HG03139 (cell line): ENCODE measurements at regions not wholly inside any gene's neighbourhood (a gene's known extent, or its start where the extent isn't known, plus 50 kb on each side); places are given as distances from the start of the nearest gene placed in this dataset.
"Not testable (repeated sequence)": the region's sequence is repeated elsewhere in the genome, so short reads cannot be mapped to it uniquely, and the experiment has no call there.

Experiments used
- ATAC-seq: cut with Tn5 transposase; IDR thresholded peaks from one replicate; pipeline ENCODE4 v1.9.1; 2021; ENCODE audit not compliant: unreplicated experiment

DNA sequence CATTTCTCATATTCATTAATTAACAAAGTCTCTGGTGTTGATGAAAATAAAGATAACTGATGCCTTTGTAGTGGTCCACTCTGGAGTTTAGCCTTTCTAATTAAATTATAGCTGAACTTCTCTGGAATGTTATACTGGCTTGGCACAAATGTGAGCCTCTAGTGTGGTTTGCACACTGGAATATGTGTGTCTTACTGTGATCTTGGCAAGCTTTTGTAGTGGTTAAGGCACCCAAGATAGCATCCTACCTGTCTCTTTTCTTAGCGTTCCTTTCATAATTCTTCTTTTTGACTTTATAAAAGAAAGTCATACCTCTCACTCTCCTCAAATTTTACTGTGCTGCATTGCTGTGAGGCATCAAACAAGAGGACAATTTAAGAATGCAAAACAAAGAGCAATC is 107.4 kb downstream of the UTRN start:
- ATAC-seq = no peak

DNA sequence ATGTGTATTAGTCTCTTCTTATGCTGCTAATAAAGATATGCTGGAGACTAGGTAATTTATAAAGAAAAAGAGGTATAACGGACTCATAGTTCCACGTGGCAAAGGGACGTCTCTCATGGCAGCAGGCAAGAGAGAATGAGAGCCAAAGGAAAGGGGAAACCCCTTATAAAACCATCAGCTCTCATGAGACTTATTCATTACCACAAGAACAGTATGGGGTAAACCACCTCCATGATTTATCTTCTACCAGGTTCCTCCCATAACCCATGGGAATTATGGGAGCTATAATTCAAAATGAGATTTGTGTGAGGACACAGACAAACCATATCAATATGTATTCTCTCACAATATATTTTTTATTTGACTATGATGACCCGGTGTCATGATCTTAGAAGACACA is 109.1 kb downstream of the UTRN start:
- no peak for ATAC-seq

DNA sequence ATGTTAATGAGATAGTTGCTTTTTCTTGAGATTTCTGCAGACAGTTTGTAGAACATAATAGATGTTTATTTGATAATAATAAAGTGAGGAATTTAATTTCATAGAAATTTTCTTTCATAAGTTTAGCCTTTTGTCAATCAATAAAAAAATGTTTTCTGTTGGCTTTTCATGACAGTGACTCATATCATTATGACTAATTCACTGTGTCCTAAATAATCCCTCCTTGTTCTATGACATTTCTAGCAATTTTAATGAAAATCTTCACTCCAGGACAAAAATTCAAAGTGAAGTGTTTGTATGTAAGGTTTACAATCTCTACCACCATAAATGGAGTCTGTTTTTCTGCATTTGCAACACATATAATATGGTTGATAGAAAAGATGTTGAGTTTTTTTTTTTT is 109.9 kb downstream of the UTRN start:
- no peak for ATAC-seq

DNA sequence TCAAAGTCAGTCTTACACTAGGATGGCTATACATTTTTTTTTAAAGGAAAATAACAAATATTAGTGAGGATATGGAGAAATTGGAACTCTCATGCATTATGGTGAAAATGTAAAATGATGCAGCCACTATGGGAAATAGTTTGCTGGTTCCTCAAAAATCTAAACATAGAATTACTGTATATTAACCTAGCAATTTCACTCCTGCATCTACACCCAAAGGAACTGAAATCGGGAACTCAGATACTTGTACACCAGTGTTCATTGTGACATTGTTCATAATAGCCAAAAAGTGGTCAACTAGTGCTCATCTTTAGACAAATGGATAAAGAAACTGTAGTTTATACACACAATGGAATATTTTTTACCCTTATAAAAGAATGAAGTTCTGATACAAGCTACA is 110.7 kb downstream of the UTRN start:
- no peak for ATAC-seq

DNA sequence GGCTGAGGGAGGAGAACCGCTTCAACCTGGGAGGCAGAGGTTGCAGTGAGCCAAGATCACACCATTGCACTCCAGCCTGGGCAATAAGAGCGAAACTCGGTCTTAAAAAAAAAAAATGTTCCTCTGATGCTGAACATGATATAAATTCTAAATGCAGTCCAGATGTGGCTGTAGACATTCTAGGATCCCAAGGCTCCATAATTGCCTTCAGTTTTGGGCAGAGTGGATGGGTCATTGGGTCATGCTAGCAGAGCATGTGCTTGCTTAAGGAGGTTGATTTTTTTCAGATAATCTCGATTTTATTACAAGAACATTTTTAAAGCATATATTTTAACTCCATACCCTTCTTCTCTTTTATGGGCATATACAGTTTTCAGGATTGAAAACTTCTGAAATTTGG is 112.0 kb downstream of the UTRN start:
- ATAC-seq = no peak

DNA sequence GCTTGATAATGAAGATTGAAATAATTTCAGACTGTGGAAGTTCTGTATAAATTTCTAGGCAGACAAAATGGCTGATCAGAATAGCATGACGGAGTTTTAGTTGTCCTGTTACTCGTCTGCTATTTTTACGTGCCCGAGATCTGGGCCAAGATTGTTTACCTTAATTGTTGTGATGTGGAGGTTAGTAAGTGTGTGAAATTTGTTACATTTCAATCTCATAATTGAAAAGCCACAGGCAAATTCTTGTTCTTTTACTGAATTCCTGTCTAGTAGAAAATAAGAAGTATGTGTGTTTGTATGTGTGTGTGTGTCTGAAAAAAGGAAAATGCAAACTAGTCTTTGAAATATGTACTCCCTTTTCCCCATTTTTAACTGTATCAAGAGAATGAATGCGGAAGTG is 115.2 kb downstream of the UTRN start:
- no peak for ATAC-seq

DNA sequence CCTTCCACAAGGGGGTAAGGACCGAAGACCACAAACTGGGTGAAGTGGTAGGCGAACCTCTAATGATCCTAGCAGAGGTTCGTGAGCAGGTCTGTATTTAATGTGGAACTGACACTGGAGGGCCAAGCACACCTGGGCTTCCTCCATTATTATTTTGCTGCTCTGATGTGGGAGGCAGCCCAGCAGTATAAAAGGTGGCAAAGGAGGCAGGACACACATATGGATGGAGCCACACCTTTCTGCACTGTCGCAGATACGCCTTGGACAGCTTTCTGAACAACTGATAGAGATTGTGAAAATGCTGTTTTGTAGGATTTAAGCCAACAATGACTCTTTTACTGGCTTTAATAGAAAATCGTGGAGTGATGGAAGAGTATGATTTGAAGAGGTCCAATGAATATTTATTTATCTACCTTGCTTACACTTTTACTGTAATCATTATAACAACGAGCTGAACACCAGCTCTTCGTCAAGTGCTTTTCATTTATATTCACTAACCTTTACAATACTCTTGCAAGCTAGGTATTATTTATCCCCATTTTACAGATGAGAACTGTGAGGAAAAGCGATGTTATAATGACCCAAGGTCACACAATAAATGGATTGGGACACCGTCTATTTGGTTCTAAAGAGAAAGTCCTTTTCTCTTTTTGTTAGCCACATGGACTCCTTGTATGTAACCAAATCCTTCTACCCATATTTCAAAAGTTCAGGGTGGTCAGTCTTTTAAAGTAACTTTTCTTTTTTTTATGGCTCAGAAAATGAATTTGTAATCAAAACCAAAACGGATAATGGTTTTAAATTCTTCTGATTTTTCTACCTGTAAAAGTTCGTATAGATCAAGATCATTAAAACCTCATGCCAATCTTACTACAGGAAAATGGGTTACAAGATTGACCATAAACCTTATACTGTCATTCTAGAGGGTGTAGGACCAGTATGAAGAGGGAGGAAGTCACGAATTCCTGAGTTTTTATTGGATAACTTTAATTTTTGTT is 116.9 kb downstream of the UTRN start:
- ATAC-seq = no peak

DNA sequence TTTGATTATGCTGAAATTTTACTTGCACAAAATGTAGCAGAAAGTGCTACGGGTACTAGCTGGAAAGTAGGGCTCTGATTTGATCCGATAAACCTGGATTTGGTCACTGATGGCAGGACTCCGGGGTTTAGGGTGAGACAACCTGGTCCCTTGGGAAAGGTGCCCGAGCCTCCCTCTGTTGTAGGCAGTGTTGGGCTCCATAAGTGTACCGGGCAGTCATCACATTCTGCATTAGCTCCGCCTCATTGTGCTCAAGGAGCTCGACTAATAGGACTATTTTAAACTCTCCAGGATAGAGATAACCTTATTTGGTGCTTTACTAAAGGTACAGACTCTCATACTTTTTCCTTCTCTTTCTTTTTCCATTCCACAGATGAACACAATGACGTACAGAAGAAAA is 117.6 kb downstream of the UTRN start:
- no peak for ATAC-seq

DNA sequence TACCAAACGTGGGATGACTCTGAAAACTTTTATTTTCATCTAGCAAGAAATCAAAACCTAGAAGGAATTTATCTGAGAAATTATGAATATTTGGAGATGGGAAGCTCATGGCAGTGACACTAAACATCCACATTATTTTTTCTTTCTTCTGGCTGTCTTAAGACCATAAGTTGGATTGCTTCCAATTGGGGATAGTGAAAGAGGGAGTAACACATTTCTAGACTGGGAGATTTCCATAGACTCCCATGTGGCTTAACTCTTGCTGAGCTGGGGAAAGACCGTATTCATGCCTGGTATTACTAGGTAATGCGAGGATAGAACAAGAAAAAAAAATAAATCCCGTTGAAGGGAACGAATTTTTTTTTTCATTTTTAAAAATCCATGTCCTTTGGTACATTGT is 120.0 kb downstream of the UTRN start:
- ATAC-seq = no peak

DNA sequence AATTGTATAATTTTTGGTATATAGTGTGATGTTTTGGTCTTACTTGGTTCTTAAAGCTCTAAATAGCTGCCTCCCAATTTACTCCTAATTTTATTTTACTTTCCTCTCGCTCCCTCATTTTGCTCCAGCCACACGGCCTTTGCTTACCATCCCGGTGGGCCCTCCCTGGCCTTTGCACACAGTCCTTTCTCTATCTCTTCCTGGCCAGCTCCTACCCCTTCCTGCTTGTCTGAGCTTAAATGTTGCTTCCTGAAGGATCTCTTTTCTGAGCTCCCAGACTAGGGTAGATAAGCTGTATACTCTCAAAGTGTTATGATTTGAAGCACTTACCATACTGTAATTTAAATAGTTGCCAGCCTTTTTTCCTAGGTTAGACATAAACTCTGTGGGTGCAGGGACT is 121.7 kb downstream of the UTRN start:
- ATAC-seq = no peak

DNA sequence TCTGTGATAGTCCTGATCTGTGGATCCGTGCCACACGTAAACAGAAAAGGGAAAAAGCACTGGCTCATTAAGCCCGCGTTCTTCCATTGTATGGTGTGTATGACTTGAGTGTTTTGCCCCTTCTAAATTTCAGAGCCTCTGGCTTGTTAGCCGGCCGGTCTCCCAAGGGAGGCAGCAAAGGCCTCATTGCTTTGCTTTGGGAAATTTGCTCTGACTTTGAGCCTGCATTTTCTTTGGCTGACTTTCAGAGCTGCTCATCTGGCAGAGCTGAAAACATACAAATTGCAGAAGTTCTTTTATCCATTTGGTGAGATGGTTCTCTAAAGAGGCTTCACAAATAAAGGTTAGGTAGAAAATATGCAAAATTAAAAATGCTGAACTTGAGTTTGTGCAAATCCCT is 123.0 kb downstream of the UTRN start:
- no peak for ATAC-seq

DNA sequence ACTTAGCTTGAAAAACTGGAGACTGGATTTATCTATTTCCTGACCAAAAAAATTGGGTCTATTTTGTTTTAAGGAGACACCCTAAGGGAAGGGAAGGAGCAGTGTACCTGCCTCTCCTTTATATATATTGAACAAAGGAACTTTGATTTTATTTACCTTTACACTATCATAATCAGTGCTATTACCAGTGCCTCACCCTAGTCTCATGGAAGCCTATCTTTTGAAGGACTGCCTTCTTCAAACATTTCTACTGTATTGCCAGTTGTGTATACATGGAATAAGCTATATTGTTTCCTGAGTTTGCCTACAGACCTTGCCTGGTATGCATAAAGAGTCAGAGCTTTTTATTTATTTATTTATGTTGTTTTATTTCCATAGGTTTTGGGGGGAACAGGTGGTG is 124.9 kb downstream of the UTRN start:
- no peak for ATAC-seq

DNA sequence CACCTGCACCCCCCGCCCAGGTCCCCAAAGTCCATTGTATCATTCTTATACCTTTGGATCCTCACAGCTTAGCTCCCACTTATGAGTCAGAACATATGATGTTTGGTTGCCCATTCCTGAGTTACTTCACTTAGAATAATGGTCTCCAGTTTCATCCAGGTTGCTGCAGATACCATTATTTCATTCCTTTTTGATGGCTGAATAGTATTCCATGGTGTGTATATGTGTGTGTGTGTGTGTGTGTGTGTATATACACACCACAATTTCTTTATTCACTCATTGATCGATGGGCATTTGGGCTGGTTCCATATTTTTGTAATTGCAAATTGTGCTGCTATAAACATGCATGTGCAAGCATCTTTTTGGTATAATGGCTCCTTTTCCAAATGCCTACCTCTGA is 125.4 kb downstream of the UTRN start:
- not testable (repeated sequence) for ATAC-seq

DNA sequence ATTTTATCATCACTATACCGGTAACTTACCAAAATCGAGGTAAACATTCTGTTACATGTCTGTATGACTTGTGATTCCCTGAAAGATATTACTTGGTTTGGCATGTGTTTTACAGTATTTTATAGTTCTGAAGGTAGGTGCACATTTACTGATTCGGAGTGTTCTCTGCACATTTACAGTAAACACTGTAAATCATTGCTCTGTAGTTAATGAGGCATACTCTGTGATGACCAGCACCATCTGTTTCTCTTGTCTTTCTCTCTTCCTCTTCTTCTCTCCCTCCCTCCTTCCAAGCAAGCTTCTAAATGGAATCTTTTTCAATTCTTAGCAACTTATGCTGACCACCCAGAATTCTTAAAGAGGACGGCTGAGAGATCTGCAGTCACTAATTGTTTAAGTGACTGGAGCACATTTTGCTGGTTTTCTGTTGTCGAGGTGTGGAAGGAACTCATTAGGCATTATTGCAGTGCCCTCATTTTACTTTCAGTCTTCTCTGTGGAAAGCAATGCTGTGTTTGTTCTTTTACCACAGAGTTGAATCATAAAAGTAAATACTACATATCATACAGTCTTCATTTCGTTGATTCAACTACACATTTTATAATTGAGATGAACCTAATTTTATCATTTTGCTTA is 126.5 kb downstream of the UTRN start:
- peak; percentile 77 for ATAC-seq

DNA sequence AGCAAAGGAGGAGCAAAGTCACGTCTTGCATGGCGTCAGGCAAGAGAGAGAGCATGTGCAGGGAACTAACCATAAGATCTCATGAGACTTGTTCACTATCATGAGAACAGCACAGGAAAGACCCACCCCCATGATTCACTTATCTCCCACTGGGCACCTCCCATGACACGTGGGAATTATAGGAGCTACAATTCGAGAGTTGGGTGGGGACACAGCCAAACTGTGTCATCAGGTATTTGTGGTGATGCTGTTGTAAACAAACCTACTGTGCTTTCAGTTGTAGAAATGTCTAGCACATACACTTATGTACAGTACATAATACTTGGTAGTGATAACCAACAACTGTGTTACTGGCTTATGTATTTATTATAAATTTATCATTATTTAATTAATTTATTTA is 128.3 kb downstream of the UTRN start:
- no peak for ATAC-seq

DNA sequence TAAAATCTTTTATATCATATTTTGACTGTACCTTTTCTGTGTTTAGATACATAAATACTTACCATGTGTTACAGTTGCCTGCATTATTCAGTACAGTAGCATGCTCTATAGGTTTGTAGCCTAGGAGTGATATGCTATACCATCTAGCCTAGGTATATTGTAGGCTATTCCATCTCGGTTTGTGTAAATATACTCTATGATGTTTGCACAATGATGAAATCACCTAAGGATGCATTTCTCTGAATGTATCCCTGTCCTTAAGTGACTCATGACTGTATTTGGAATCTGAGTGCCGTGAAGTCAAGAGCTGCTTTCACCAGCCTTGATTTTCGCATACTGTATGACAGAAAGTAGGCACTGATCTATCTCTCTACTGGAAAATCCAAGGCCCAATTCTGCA is 129.9 kb downstream of the UTRN start:
- no peak for ATAC-seq

DNA sequence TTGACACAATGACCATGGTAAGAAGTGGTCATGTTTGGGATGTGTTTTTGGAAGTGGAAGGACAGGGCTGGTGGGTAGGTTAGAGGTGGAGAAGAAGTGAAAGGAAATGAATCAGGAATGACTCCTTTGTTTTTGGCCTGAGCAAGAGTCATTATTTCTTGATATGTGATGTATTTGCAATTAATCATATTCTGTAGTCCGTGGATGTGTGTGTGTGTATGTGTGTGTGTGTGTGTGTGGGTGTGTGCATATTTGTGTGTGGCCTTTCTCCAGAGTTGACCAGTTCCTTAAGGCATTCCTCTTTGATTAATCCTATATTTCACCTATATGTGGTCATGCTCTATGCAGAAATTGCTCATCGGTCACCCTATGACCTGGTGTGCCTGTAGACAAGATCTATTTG is 130.7 kb downstream of the UTRN start:
- no peak for ATAC-seq

DNA sequence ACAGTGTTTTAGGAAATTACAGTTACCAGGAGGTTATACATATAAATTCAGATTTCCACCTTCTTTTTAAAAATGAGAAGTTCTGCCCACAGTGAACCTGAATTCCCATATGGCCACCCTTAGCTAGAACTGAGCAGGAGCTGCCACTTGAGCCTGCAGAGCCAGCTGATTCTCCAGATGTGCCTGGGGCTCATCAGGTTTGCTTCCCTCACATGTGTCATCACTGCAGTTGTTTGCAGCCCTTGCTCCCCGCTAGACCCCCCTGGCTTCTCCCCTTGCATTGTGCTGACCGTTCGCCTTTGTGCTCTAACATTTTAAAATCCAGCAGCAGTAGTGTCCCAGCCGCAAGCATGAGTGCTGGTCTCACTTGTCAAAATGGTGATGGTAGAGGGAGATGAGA is 131.1 kb downstream of the UTRN start:
- no peak for ATAC-seq

DNA sequence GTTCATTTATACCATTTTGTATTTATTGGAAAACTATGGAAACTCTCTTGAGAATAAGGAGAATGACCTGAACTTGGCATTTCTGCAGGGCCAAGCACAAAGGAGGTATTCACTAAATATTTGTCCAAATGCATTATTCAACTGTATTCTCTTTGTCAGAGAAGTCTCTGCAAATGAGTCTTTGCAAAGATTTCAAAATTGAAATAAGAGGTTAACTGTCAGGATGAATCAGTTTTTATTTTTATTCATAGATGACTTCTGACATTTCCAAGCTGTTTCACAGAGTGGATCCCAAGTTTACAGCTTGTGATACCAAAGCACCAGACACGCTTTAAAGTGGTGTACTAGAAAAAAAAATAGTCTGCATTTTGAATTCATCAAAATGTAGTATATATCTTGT is 131.6 kb downstream of the UTRN start:
- no peak for ATAC-seq

DNA sequence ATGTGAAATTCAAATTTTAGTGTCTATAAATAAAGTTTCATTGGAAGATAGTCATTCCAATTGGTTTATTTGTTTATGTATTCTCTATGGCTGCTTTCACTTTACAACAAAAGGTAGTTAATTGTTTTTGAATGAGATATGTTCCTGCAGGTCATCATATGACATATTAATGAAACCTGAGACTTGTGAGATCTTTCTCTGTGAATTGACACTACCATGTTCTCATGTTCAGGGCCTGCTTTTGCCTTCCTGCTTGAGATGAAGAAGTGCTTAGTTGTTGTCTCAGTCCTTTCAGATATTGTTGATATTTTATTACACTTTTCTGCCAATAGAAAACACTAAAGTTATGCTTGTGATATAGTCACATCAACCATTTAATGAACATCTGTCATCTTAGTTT is 132.5 kb downstream of the UTRN start:
- ATAC-seq = no peak

DNA sequence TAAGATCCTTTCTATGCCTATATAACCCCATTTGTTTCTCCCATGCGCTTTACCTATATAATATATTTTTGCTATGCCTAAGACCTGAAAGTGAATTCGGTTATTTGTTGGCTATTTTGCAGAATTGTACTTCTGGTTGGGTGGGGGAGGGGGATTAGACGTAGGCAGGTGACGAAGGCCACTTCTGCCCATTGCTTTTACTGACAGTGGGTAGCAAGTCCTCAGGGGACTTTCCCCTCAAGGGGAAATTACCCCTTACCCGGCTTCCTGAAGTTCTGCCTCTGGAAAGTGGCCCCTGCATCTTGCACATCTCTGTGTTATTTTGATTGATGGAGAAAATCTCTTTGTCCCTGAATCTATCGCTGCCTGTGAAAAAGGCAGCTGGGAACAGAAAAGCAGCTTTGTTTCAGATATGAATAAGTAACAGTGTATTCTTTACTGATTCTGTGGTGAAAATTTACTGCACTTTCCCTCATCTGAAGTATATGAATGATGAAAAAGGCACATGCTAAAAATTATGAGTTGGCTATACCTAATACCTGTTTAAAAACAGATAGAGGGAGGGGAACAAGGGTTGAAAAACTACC is 133.9 kb downstream of the UTRN start:
- ATAC-seq = no peak

DNA sequence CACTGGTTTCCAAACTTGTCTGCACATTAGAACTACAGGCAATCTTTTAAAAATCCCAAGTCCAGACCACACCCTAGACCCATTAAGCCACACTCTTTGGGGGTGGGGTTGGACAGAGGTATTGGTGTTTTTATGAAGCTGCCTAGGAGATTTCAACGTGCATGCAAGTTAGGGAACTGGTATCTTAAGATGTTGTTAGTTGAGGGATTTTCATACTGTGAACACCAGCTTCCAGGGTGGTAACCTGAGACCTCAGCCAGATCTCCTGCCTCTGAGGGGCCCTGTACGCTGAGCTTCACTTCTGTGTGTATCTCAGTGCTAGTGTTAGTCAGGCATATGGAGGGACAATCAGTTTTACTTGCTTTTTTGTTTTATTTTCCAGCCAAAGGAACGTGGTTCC is 138.0 kb downstream of the UTRN start:
- no peak for ATAC-seq
